HUES6 (cell line): ENCODE measurements at regions not wholly inside any gene's neighbourhood (a gene's known extent, or its start where the extent isn't known, plus 50 kb on each side); places are given as distances from the start of the nearest gene placed in this dataset.

ENCODE experiments used
- H3K27ac ChIP-seq: 2 replicates; pipeline ENCODE4 v1.7.0; 2013; ENCODE audit warnings: low read depth, mild to moderate bottlenecking, low read length, inconsistent platforms
- H3K27me3 ChIP-seq: 2 replicates; pipeline ENCODE4 v1.6.1; 2013; ENCODE audit warnings: low read length; ENCODE audit not compliant: control insufficient read depth, insufficient read depth
- H3K36me3 ChIP-seq: 2 replicates; pipeline ENCODE4 v1.6.1; 2013; ENCODE audit warnings: low read length; ENCODE audit not compliant: control insufficient read depth, insufficient read depth
- H3K4me1 ChIP-seq: 2 replicates; pipeline ENCODE4 v1.6.1; 2013; ENCODE audit warnings: low read length; ENCODE audit not compliant: control insufficient read depth, insufficient read depth
- H3K4me3 ChIP-seq: 2 replicates; pipeline ENCODE4 v1.5.1; 2013; ENCODE audit warnings: low read depth, low read length
- H3K9ac ChIP-seq: one replicate; pipeline ENCODE4 v1.6.1; 2013; ENCODE audit warnings: mild to moderate bottlenecking, low read length
- H3K9me3 ChIP-seq: 2 replicates; pipeline ENCODE4 v1.6.1; 2013; ENCODE audit warnings: low read depth, low read length; ENCODE audit not compliant: control insufficient read depth, insufficient read depth

DNA sequence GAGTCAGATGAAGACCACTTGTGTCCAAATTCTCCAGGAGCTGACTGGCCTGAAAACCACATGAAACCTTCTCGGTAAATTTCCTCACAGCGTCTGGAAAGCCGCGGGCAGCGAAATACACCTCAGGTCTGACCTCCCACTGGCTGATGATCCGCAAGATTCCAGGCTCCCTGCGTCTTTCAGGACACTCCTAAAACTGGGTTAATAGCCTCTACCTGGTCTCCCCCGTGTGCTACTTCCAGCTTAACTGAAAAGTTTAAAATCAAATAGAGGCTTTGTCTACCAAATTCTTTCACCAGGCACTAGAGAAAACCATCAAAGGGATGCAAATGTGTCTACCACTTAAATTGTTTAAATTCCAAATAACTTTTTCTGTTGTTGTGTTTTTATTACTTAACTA is 312.6 kb downstream of the DRD1 start:
- H3K4me1 ChIP-seq, result peaks cover 17% of the 10 kb centered on the region
- H3K4me3 ChIP-seq, result peak overlapping the region; percentile 33
- peak overlapping the region; percentile 34 for H3K9ac ChIP-seq

DNA sequence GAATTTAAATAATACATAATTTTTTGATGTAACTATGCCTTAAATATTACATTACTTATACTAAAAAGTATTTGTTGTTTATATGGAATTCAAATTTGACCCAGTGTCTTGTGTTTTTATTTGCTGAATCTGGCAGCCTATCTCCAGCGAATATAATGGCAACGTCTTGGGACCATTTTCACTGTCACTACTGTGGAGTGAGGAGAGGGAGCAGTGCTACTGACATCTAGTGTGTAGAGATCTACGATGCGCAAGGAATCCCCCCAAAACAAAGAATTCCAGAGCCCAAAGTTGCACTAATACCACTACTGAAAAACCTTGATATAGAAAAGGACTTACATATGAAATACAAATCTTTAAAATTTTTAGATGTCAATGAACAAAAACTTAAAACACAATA is 314.4 kb downstream of the DRD1 start:
- no peak overlapping the region; the same call in 1 of the 2 replicates for H3K4me3 ChIP-seq
- no peaks in the 10 kb centered on the region for H3K27me3 ChIP-seq
- H3K36me3 ChIP-seq, result no peaks in the 10 kb centered on the region
- H3K9me3 ChIP-seq, result no peaks in the 10 kb centered on the region
- H3K9ac ChIP-seq, result no peak overlapping the region
- peaks cover 17% of the 10 kb centered on the region for H3K4me1 ChIP-seq
- no peak overlapping the region for H3K27ac ChIP-seq

More for the DNA sequence above, 312.6 kb downstream of the DRD1 start:
- Histone ChIP-seq H3K27ac (peak overlapping the region; percentile 32; the same call in 1 of the 2 replicates), H3K9me3 (peaks cover 10% of the 10 kb centered on the region), H3K27me3 (no peaks in the 10 kb centered on the region), H3K36me3 (no peaks in the 10 kb centered on the region)

DNA sequence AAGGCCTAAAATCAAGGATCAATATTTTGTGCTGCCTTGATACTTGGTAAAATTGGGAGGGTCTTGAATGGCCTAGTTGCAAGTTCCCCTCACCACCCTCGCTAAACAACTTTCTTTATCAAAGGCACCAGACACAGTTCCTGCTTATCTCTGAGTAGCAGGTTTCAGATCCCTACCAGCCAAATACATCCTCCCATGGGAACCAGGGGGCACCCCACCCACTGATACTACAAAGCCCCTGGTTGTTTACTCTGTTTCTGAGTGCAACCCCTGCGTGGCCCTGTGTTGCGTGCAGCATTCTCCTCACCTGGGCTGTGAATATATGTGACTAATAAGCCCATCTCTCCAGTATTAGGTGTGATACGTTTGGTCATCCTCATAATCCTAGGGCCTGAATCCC is 314.9 kb downstream of the DRD1 start:
- H3K4me1 ChIP-seq, result peaks cover 17% of the 10 kb centered on the region
- H3K27me3 ChIP-seq, result no peaks in the 10 kb centered on the region
- no peaks in the 10 kb centered on the region for H3K9me3 ChIP-seq
- no peaks in the 10 kb centered on the region for H3K36me3 ChIP-seq
- no peak overlapping the region; the same call in 1 of the 2 replicates for H3K4me3 ChIP-seq
- no peak overlapping the region for H3K27ac ChIP-seq
- H3K9ac ChIP-seq, result no peak overlapping the region

DNA sequence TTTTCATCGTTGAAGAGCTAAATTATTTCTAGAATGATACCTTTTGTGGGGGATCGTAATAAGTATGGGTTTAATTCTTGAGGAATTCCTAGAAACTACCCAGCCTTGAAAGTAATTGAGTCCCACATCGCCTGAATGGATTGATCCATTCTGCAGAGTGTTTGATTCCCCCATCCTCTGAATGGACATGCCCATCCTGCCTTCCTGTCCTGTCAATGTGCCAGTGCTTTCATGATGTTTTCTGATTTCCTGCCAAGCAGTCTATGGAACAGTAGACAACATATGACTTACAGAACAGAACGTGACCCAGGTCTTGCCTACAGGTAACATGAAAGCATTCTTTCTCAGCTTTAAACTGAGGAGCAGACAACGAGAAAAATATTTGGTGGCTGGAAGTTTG is 319.2 kb downstream of the DRD1 start:
- no peak overlapping the region for H3K9ac ChIP-seq
- no peaks in the 10 kb centered on the region for H3K36me3 ChIP-seq
- H3K9me3 ChIP-seq, result peaks cover 11% of the 10 kb centered on the region; the same call in 1 of the 2 replicates
- H3K4me1 ChIP-seq, result peaks cover 6% of the 10 kb centered on the region
- no peak overlapping the region for H3K27ac ChIP-seq
- no peak overlapping the region for H3K4me3 ChIP-seq
- H3K27me3 ChIP-seq, result no peaks in the 10 kb centered on the region

DNA sequence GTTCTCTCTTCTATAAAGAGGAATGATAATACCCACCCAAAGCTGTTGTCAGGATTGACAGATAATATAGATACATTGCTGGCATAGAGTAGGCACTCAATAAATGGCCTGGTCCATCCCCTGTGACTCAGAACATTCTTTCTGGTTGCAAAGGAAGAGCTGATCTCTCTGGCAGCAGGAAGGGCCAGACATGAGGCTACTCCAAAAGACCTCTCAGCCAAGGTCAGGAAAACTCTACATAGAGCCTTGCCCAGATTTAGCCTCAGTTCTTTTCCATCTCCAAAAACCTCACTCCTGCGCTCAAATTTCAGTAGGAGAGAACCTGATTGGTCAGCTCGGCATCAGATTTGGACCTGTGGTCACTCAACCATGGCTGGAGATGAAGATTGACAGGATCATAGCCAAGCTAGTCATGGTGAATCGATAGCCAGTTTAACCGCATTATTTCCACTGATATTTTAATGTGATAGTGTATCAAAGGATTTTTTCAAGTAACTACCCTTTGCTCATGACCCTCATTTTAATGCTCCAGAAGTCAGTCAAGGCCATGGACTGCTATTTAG is 319.6 kb downstream of the DRD1 start:
- Histone ChIP-seq H3K27ac (no peak overlapping the region), H3K9me3 (peaks cover 11% of the 10 kb centered on the region; the same call in 1 of the 2 replicates), H3K4me1 (peaks cover 4% of the 10 kb centered on the region), H3K36me3 (no peaks in the 10 kb centered on the region), H3K27me3 (no peaks in the 10 kb centered on the region), H3K9ac (no peak overlapping the region), H3K4me3 (no peak overlapping the region)

DNA sequence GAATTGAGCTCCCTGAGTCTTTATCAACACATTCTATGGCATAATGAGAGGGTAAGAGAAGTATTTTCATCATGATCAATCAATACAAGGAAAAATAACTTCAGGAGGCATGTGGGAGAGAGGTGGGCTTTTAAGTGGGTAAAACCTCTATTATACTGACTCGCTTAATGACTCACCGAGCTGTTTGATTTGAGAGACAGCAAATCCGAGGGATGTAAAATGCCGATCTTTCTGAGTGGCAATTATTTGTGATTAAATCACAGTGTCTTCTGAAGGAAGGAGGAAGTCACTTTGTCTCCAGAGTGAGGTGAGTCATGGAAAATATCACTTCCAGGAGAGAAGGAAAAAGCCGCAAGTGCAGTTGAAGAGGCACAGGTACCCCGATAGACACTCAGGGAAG is 320.4 kb downstream of the DRD1 start:
- Histone ChIP-seq H3K9ac (no peak overlapping the region), H3K27ac (no peak overlapping the region), H3K36me3 (no peaks in the 10 kb centered on the region), H3K9me3 (peaks cover 11% of the 10 kb centered on the region; the same call in 1 of the 2 replicates), H3K4me1 (peaks cover 5% of the 10 kb centered on the region), H3K27me3 (no peaks in the 10 kb centered on the region), H3K4me3 (no peak overlapping the region)

DNA sequence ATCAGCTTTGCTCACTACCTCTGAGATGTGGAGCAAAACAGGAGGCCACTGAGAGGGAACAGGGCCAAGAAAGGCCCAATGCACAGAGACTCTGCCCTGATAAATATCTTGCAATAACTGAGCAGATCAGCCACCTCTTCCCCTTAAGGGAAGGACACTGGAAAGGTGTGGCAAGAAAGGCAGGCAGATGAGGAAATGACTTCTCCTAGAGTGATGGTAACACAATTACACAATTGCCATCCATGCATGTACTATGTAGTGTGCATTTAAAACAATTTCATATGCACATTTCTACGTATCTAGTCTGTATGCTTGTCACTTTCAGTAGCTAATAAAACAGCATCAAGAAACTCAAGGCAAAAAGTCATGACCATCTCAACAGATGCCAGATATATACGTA is 322.5 kb downstream of the DRD1 start:
- H3K9ac ChIP-seq, result no peak overlapping the region
- no peak overlapping the region for H3K27ac ChIP-seq
- peaks cover 6% of the 10 kb centered on the region for H3K4me1 ChIP-seq
- no peak overlapping the region for H3K4me3 ChIP-seq
- H3K27me3 ChIP-seq, result no peaks in the 10 kb centered on the region; the same call in 1 of the 2 replicates
- no peaks in the 10 kb centered on the region for H3K36me3 ChIP-seq
- H3K9me3 ChIP-seq, result peaks cover 11% of the 10 kb centered on the region; the same call in 1 of the 2 replicates

DNA sequence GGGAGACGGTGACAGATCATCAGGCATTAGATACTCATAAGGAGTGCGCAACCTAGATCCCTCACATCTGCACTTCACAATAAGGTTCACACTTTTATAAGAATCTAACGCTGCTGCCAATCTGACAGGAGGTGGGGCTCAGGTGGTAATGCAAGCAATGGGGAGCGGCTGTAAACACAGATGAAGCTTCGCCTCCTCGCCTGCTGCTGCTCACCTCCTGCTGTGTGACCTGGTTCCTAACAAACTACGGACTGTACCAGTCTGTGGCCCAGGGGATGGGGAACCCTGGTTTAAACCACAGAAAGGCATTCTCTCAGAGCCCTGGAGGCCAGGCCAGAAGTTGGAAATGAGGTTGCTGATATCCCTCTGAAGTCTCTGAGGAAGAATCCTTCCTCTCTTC is 323.6 kb downstream of the DRD1 start:
- H3K9me3 ChIP-seq, result peaks cover 11% of the 10 kb centered on the region; the same call in 1 of the 2 replicates
- no peak overlapping the region for H3K4me3 ChIP-seq
- H3K36me3 ChIP-seq, result no peaks in the 10 kb centered on the region
- H3K4me1 ChIP-seq, result peaks cover 16% of the 10 kb centered on the region
- H3K27me3 ChIP-seq, result no peaks in the 10 kb centered on the region; the same call in 1 of the 2 replicates
- no peak overlapping the region for H3K27ac ChIP-seq
- no peak overlapping the region for H3K9ac ChIP-seq

DNA sequence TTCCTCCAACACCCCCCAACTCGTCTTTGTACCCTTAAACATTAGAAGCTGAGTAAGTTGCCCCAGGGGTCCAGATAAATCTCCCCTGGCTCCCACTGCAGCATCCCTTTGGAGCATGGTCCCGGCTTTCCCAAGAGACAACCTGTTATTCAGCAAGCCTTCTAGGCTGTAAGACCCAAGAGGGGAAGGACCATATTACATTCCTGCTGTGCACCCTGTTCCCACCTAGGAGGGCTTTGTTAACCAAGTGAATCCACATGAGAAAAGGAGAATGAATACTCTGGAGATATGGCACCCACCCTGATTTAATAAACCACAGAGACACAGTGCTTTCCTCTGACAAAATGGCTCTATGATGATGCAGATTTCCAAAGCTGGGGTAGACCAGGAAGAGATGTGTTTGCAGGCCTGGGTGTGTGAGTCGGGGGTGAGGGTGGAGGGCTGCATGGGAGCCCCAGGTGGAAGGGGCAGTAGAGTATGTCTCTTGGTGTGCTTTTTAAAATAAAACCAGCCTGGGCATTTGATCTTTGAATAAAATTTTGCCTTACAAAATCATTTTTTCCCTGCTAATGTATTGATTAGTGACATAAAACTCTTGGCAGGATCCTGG is 325.2 kb downstream of the DRD1 start:
- Histone ChIP-seq H3K9me3 (peaks cover 11% of the 10 kb centered on the region; the same call in 1 of the 2 replicates), H3K4me3 (no peak overlapping the region), H3K9ac (no peak overlapping the region), H3K27me3 (no peaks in the 10 kb centered on the region; the same call in 1 of the 2 replicates), H3K4me1 (peaks cover 17% of the 10 kb centered on the region), H3K27ac (no peak overlapping the region), H3K36me3 (no peaks in the 10 kb centered on the region)

DNA sequence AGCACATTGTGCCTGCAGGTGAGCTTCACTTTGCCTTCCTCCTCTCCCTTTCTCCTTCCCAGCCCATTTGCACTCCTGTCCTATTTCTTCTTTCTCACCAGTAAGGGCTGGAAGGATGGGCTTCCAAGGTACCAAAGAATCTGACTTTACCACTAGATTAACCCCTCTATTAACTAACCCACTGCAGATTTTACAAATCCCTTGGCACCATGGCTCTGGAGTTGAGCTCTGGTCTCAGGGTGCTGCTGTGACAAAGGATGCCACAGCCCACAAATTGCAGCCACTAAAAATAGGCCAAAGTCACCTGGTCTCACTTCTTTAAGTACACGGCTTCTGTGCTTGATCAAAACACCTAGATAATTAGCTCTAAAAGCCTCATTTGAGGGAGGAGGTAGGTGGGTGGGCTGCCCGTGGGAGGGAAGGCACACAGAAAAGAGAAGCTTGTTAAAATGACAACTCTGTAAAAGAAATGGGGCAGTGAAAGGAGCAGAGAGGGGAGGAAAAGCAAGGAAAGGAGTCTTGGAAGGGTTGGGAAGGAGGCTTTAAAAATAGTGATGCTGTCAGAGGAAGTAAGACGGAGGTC is 327.4 kb downstream of the DRD1 start:
- Histone ChIP-seq H3K27ac (no peak overlapping the region), H3K9me3 (peaks cover 6% of the 10 kb centered on the region; the same call in 1 of the 2 replicates), H3K27me3 (no peaks in the 10 kb centered on the region; the same call in 1 of the 2 replicates), H3K9ac (no peak overlapping the region), H3K36me3 (no peaks in the 10 kb centered on the region), H3K4me3 (no peak overlapping the region), H3K4me1 (peaks cover 17% of the 10 kb centered on the region)

DNA sequence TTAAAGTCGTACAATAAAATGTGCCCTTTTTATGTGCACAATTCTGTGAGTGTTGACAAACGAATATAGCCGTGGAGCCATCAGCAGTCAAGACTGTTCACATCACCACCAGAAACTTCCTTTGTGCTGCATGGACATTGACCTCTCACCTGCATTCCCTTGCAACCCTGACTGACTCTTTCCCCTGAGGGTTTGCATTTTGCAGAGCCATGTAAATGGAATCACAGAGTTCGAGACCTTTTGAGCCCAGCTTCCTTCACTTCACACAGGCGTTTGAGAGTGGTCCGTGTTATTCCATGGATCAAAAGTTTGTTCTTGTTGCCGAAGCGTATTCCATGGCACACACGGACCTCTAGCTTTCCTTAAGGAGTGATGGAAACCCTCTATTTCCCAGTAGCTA is 328.2 kb downstream of the DRD1 start:
- peaks cover 17% of the 10 kb centered on the region for H3K4me1 ChIP-seq
- no peak overlapping the region for H3K9ac ChIP-seq
- H3K36me3 ChIP-seq, result no peaks in the 10 kb centered on the region

More for the DNA sequence above, 328.2 kb downstream of the DRD1 start:
- Histone ChIP-seq H3K27ac (no peak overlapping the region), H3K9me3 (peaks cover 6% of the 10 kb centered on the region; the same call in 1 of the 2 replicates), H3K4me3 (no peak overlapping the region), H3K27me3 (no peaks in the 10 kb centered on the region; the same call in 1 of the 2 replicates)
